ENCODE measurements at regions not wholly inside any gene's neighbourhood (a gene's known extent, or its start where the extent isn't known, plus 50 kb on each side); places are given as distances from the start of the nearest gene placed in this dataset.
"Not testable (repeated sequence)": the region's sequence is repeated elsewhere in the genome, so short reads cannot be mapped to it uniquely, and the experiment has no call there.

DNA sequence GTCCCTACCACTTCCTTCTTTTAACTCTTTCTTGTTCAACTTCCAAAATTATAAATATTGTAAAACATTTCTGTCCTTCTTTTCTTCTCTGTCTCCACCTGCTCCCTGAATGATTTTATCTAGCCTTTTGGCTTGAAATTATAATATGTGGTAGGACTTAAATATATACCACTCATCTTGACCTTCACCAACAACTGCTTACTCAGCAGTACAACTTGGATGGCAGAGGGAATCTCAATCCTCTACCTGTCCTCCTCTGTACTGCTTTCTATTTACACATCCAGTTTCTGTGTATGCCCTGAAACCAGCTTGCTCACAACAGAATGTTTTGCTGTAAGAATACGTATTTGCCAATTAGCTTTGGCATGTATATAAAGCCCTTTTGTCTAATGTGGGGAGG lies 1392.5 kb downstream of the EPHA7 start:
- no peak for DNase-seq

DNA sequence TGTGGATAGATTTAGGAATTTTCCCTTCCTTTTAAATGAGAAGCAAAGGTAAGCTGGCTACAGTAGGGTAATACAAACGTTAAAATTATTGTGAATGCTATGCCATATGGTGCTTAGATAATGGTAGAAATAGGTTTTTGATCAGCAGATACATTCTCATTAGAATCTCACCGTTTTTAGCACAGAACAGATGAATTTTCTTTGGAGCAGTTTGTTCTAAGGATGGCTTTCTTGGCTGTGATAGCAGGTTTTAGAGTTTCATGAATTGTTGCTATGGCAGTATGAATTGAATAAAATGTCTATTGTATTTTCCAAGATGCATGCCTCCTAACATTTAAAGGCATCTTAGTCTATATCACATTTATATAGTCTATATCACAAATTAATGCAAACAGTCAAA lies 1394.5 kb downstream of the EPHA7 start:
- no peak for DNase-seq

DNA sequence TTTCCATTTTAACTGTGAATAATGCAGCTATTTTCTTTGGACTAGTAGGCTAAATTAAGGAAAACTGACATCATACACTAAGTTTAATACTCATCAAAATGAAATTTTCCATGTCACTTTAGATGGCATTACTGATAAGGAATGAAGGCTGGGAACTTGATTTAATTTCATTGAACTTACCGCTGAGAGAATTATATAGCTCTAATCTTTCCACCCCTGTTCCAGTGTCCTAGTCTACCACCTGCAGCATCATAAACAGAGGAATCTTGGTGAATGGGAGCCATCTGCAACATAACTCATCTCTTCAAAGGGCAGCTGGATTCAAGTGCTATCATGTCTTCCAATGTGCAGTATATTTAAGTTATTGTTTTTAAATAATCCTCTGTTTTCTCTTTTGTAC lies 1395.2 kb downstream of the EPHA7 start:
- no peak for DNase-seq

DNA sequence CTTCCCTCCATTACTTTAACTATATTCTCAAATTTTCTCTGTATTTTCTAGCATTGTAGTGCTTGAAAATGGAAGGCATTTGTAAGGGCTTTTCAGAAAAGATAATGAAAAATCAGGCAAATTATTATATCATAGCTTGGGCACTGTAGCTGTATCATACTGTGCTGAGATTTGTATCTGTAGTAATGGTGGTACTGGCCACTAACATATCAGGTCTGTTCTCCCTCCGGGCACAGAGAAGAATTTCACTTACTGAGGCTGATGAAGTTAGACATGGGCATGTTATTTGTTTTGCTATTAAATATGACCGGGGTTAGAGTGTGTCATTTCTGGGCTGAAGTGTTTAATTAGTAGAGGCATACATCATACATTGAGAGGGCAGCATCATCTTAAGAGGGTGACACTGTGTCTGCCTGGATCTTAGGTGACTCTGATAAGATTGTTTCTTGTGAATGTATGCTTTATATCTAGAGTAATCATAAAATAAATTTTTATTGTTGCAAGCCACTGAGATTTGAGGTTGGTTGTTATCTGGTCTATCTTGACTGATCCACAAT lies 1395.9 kb downstream of the EPHA7 start:
- no peak for DNase-seq

DNA sequence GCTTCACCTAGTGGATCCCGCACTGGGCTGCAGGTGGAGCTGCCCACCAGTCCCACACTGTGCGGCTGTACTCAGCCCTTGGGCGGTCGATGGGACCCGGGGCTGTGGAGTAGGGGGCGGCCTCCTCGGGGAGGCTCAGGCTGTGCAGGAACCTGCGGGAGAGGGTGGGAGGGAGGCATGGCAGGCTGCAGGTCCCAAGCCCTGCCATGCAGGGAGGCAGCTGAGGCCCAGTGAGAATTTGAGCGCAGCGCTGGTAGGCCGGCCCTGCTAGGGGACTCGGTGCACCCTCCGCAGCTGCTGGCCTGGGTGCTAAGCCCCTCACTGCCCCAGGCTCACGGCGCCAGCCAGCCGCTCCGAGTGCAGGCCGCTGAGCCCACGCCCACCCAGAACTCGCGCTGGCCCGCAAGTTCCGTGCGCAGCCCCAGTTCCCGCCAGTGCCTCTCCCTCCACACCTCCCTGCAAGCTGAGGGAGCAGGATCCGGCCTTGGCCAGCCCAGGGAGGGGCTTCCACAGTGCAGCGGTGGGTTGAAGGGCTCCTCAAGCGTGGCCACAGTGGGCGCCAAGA lies 1407.6 kb downstream of the EPHA7 start:
- no peak for DNase-seq

DNA sequence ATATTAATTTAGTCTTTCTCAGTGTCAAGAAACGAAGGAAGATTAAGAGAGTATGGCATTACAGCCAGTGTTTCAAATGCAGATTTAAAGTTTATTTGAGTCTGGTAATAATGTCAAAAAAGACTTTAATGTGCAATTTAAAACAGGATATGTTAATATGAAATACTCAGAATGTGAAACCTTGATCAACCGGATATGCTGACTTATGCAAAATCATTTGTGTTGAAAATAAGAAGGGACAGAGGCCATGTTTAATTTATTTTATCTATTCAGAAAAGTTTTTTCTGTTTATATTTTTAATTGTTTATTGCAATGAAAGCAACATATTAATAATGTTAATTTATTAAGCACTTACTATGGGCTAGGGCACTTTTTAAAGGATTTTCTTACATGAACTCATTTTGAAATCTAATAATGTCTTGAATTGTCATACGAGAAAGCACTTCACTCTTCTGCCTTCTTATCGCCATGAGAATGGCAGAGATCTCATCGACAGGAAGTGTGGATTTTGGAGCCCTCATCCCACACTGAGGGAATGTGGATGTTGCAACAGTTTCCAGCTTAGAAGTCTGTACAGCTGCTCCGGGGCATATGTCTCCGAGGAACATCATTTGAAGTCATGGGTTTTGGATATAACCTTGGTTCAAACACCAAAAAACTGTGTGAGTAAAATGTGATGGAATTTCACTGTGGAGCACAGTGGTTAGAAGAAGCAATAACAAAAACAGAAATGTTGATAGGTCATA lies 1410.4 kb downstream of the EPHA7 start:
- DNase-seq = no peak

DNA sequence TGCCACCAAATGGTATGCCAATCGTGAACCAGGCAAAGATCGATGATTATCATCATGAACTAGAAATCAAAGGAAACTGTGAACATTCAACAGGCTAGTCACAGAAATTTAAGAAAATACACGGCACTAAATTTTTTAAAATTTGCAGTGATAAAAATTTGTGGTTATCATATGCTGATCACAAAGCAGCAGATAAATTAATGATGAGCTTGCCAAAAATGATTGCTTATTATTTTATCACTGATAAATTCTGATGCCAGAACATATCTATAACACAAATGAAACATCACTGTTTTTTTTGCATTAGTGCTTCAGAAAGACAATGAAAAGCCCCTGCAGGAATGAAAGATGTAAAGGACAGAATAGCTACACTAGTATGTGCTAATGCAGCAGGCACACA lies 1413.2 kb upstream of the MAP3K7 start:
- no peak for DNase-seq

DNA sequence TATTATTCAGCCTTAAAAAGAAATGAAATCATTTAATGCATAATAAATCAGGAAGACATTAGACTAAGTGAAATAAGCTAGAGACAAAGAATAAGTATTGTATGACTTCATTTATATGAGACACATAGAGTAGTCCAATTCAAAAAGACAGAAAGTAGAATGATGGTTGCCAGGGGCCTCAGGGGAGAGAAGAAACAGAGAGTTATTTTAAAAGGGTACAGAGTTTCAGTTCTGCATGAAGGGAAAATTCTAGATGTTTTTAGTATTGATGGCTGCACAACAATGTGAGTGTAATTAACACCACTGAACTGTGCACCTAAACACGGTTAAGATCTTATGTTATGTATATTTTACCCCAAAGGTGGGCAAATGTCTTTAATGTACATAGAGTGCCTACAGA lies 1407.9 kb upstream of the MAP3K7 start:
- DNase-seq = no peak

DNA sequence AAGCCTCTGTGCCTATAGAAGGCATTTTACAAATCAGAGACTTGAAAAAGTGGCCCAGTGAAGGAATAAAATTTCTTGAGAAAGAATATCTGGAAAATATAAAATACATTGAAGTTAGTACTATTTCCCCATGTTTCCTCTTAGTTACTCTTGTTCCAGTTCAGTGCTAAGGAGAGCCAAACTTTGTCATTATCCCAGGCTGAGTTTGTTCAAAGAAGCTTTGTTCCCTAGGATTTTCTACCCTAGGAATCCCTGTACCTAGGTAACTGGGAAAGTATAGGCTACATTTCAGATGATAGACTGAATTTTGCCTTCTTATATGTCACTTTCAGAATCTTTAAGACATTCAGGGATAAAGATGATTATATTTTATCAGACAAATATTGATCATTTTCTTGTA lies 1395.7 kb upstream of the MAP3K7 start:
- no peak for DNase-seq

DNA sequence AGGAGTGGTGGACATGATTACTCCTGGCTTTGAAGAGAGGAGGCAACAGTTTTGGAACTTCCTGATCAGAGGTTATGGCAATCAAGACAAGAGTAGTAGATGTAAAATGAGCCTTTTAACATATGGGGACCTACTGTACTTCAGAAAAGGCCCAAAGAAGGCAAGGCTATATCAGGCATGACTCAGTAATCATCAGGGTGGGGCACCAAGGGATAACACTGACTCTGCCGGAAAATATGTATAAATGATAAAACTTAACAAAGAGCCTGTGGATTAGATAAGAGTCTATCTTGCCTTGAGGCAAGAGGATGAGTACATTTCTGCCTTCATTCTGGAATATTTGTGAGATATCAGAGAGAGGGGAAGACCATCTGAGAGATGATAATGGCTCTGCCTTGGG lies 1389.9 kb upstream of the MAP3K7 start:
- DNase-seq = no peak

DNA sequence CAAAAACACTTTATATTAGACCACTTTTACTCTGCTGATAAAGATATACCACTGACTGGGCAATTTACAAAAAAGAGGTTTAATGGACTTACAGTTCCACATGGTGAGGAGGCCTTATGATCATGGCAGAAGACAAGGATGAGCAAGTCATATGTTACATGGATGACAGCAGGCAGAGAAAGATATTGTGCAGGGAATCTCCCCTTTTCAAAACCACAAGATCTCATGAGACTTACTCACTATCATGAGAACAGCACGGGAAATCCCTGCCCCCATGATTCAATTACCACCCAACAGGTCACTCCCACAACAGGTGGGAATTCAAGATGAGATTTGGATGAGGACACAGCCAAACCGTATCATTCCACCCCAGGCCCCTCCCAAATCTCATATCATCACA lies 1383.8 kb upstream of the MAP3K7 start:
- DNase-seq = no peak

DNA sequence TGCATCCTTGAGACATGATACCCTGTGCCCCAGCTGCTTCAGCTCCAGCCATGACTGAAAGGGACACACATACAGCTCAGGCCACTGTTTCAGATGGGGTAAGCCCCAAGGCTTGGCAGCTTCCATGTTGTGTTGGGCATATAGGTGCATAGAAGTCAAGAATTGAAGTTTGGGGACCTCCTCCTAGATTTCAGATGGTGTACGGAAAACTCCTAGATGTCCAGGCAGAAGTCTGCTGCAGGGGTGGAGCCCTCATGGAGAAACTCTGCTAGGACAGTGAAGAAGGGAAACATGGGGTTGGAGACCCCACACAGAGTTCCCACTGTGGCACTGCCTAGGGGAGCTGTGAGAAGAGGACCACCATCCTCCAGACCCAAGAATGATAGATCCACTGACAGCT lies 1379.0 kb upstream of the MAP3K7 start:
- no peak for DNase-seq

DNA sequence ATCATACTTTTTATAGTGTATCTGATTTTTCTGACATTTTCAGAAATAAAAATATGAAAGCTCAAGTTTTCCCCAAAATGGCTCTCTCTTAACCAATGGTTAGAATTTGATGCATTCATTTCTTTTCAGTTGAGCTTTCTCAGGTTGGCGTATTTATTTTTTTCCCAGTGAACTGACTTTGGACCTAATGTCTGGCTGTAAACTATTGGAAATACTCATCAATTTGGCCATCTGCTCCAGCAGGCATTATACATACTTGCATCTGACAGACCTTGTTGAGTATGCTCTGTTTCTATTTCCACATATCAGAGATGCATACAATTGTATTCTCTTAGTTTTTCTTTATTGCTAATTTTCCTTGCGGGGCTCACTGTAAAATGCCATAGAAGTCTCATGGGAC lies 1374.8 kb upstream of the MAP3K7 start:
- DNase-seq = no peak

DNA sequence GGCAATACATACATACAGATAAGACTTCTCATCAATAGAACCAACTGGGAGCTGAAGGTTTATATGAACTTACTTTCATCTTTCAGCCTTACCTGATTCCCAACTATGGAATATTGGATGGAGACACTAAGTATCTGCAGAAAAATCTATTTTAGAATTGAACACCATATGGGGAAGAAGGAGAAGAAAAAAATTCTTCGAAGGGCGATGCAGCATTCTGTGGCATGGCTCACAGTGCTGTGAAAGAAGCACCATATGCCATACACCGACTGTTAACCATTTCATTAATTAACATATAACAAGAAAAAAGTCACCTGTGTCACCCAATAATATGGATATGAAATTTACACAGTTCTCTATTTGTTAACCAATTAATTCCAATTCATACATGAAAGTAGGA lies 1374.4 kb upstream of the MAP3K7 start:
- DNase-seq = no peak

DNA sequence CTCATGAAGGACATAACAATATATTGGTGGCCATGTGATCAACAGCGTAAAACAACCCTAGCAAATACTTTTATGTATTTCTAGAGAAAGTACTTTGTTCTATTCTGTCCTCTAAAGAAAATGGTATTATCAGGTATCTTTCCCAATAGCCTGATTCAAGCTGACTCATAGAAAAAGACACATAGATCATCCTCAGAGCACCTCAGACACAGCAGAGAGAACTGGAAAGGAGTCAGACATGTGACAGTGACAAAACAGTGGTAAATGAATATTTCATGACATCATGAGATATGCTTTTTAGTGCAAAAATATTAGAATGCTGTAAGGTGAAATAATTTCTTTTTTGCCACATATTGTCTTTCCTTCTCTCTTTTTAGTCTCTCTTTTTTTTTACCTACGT lies 1355.0 kb upstream of the MAP3K7 start:
- no peak for DNase-seq

DNA sequence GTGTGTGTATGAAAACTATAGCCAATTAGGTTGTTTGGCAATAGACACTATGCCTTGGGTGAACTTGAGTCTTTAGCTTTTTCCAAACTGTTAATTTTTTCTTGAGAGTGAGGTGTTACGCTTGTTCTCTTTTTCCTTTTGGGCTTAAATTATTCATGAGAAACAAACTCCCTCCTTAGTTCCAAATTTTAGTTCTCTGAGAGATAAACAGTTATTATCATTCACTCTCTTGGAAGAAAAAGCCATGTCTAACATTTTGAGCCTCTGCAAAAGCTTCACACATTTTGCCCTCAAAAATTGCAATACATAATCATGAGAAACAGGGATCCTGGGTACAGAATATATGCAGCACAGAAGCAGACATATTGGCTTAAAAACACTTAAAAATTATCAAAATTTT lies 1353.9 kb upstream of the MAP3K7 start:
- DNase-seq = no peak

DNA sequence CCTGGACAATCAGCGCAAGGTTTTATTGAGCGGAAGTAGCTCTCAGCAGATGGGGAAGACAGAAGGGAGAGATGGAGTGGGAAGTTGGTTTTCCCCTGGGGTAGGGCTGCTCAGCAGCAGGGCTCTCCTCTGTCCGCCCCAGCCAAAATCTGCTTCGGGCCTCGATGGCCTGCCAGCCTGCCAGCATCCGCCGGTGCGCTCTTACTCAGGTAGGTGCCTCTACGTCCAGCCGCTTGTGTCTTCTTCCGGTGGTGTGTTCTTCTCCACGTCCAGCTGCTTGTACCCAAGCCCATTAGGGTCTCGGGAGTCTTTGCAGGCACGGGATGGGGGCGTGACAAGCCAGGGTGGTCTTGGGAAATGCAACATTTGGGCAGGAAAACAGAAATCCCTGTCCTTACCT lies 1340.0 kb upstream of the MAP3K7 start:
- no peak for DNase-seq

DNA sequence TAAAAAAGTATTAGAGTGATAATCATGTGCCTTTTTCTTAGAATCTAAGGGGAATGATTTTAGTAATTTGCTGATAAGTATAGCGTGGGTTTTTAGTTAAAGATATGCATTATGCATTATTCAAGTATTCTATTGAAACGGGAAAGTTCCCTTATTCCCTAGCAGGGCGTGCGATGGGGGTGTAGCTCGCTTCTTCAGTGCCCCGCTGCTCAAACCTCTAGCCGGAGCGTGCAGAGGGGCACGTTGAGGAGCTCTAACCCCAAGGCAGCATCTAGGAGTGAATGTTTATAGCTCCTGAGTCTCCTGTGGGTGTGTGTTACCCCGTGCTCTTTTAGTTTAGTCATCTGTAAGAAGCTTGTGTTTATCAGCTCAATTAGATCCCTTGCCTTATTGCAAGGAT lies 1339.5 kb upstream of the MAP3K7 start:
- DNase-seq = no peak

DNA sequence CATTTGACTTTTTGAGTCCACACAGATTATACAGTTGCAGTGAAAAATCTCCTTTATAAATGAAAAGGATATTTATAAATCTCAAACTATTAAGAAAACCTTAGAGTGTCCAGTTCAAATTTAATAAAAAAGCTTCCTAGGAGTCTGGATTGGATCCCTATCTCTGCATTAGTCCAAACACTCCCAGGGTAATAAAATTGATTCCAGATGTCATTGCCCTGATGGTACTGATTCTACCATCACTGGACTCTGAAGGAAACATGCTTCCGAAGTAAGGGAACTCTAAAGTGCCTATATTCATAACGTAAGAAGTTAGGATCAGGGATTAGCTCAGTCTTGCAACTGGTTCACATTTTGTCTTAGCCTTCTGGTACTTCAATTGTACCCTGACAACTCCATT lies 1325.1 kb upstream of the MAP3K7 start:
- no peak for DNase-seq

DNA sequence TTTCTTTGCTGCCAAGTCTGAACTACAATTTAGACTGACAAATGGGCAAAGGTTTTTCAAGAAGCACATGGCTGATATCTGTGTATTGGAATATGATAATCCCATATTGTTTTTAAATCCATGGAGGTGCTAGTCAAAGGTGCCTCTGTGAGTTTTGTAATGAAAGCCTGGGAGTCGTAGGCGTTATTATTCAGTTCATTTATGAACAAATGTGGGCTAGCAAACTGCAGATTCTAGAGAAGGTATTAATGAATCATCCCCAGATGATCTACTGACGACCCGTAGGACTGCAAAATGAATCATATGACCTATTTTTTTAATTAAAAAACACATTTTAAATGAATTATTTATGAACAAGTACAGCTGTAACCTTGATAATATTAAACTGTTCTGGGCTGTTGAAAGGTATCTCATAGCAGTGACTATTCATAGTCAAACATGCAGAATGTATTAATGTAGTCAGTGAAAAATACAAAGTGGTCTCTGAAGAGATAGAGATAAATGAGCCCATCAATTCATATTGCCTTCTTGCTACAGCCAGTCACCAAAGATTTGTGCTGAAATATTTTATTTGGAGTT lies 1317.8 kb upstream of the MAP3K7 start:
- DNase-seq = no peak

DNA sequence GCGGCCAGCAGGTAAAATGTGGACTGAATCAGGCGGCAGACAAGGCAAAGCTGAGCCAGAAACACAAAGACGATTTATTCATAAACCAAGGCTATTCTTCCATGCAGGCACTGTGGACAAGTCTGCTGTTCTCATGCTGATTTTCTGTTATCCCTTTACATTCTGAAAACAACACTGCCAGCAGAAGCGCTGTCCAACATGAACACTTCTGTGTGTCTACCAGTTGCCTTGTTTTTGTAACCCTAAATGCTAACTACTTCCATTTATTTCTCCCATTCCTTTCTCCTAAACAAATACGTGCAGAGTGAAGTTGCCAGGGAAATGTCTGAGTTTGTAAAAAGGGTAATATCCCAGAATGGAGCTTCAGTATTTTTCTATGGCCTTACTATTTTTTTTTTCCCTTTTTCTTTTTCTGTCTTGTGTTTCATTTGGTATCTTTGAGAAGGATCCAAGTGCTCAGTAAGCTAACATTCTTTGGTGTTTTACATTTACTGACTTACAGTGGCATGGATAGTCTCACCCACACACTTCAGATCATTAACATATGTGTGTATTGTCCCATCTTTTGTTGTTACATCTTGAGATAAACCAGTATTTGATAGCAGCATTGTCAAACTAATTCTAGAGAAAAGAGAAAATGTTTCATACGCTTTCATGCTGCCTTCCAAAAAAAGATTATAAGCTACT lies 1308.9 kb upstream of the MAP3K7 start:
- DNase-seq = peak; percentile 32

DNA sequence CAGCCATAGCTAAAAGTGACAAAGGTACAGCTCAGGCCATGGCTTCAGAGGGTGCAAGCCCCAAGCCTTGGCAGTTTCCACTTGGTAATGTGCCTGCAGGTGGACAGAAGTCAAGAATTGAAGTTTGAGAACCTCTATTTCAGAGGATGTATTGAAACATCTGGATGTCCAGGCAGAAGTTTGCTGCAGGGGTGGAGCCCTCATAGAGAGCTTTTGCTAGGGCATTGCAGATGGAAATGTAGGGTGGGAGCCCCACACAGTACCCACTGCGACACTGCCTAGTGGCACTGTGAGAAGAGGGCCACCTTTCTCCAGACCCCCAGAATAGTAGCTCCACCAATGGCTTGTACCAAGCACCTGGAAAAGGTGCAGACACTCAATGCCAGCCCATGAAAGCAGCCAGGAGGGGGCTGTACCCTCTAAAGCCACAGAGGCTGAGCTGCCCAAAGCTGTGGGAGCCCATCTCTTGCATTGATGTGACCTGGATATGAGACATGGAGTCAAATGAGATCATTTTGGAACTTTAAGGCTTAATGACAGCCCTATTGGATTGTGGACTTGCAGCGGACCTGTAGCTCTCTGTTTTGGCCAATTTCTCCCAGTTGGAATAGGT lies 1299.4 kb upstream of the MAP3K7 start:
- no peak for DNase-seq

DNA sequence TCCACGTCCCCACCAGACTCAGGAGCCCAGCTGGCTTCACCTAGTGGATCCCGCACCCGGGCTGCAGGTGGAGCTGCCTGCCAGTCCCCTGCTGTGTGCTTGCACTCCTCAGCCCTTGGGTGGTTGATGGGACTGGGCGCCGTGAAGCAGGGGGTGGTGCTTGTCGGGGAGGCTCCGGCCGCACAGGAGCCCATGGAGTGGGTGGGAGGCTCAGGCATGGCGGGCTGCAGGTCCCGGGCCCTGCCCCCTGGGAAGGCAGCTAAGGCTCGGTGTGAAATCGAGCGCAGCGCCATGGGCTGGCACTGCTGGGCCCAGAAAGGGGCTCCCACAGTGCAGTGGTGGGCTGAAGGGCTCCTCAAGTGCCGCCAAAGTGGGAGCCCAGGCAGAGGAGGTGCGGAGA lies 1294.9 kb upstream of the MAP3K7 start:
- DNase-seq = not testable (repeated sequence)
